A549 (cell line): ENCODE measurements at regions not wholly inside any gene's neighbourhood (a gene's known extent, or its start where the extent isn't known, plus 50 kb on each side); places are given as distances from the start of the nearest gene placed in this dataset.

Experiments
- EP300 ChIP-seq, 2 experiments: fragments of >200 bp; sonication (Bioruptor Twin); formaldehyde crosslinking; IDR thresholded peaks; 2 replicates in 1 of 2; 3 replicates in 1 of 2; pipeline ENCODE4 v1.6.1; 2016 to 2017
- ESRRA ChIP-seq: fragments of 150-350 bp; IDR thresholded peaks from 2 replicates; pipeline ENCODE4 v1.6.1; 2014; ENCODE audit warnings: mild to moderate bottlenecking, low read length, borderline replicate concordance
- KDM1A ChIP-seq: fragments of 200-600 bp; sonication (generic); IDR thresholded peaks from 2 replicates; pipeline ENCODE4 v1.6.1; 2016; ENCODE audit warnings: low read depth, mild to moderate bottlenecking
- TF ChIP-seq, protein P1 (sequence below): fragments of >200 bp; sonication (Bioruptor Twin); formaldehyde crosslinking; IDR thresholded peaks from 3 replicates; pipeline ENCODE4 v1.5.1; 2016

DNA sequence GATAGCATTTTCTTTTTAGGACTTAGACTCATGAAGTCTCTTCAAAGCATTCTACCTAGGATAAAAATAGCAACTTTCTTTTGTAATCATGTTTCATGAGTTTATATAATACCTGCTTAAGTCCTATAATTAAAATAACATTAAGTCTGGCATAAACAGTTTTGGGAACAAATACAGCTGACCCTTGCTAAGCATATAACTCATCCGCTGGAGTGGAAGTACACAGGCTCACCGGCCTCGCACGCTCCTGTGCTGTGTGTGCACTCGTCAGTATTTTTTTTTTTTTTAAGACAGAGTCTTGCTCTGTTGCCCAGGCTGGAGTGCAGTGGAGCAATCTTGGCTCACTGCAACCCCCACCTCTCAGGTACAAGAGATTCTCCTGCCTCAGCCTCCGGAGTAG is 221.8 kb downstream of the ADAMTS15 start:
- TF ChIP-seq ESRRA (no peak), KDM1A (no peak), EP300 (IDR thresholded peaks at IDR 0.05) (no peak)
- TF ChIP-seq, protein P1, sequence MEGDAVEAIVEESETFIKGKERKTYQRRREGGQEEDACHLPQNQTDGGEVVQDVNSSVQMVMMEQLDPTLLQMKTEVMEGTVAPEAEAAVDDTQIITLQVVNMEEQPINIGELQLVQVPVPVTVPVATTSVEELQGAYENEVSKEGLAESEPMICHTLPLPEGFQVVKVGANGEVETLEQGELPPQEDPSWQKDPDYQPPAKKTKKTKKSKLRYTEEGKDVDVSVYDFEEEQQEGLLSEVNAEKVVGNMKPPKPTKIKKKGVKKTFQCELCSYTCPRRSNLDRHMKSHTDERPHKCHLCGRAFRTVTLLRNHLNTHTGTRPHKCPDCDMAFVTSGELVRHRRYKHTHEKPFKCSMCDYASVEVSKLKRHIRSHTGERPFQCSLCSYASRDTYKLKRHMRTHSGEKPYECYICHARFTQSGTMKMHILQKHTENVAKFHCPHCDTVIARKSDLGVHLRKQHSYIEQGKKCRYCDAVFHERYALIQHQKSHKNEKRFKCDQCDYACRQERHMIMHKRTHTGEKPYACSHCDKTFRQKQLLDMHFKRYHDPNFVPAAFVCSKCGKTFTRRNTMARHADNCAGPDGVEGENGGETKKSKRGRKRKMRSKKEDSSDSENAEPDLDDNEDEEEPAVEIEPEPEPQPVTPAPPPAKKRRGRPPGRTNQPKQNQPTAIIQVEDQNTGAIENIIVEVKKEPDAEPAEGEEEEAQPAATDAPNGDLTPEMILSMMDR = no peak
